ENCODE measurements at regions not wholly inside any gene's neighbourhood (a gene's known extent, or its start where the extent isn't known, plus 50 kb on each side); places are given as distances from the start of the nearest gene placed in this dataset.

GRCh38 chr12:33248364-33248763 lies 191.3 kb downstream of the SYT10 start:
- TF ChIP-seq CTCF (IDR thresholded peaks at IDR 0.05) (no peak), POLR2AphosphoS5 (IDR thresholded peaks at IDR 0.05) (no peak), POLR2A (IDR thresholded peaks at IDR 0.05) (no peak)

Data from sigmoid colon (tissue), 4 donors.